NCI-H510A (cell line): ENCODE measurements at regions not wholly inside any gene's neighbourhood (a gene's known extent, or its start where the extent isn't known, plus 50 kb on each side); places are given as distances from the start of the nearest gene placed in this dataset.

Source experiments
- DNase-seq: peaks from one replicate; lab custom pipeline; 2025; lab: John Stamatoyannopoulos, UW

- no peak for DNase-seq
Measured at GRCh38 chr20:11352041-11352440, 565.7 kb upstream of the BTBD3 start.

GRCh38 chr20:11354846-11355245 lies 562.8 kb upstream of the BTBD3 start:
- no peak for DNase-seq

- DNase-seq: no peak
Measured at GRCh38 chr20:11355345-11355744, 562.3 kb upstream of the BTBD3 start.

GRCh38 chr20:11356061-11356460 lies 561.6 kb upstream of the BTBD3 start:
- no peak for DNase-seq

- no peak for DNase-seq
Measured at GRCh38 chr20:11362450-11362849, 555.2 kb upstream of the BTBD3 start.

- no peak for DNase-seq
Measured at GRCh38 chr20:11364736-11365135, 553.0 kb upstream of the BTBD3 start.

GRCh38 chr20:11366660-11367059 lies 551.0 kb upstream of the BTBD3 start:
- no peak for DNase-seq

GRCh38 chr20:11368499-11368898 lies 549.2 kb upstream of the BTBD3 start:
- no peak for DNase-seq

- DNase-seq: no peak
Measured at GRCh38 chr20:11368965-11369711, 548.6 kb upstream of the BTBD3 start.

GRCh38 chr20:11371831-11372230 lies 545.9 kb upstream of the BTBD3 start:
- DNase-seq: no peak

- no peak for DNase-seq
Measured at GRCh38 chr20:11372876-11373790, 544.6 kb upstream of the BTBD3 start.

GRCh38 chr20:11375335-11375734 lies 542.4 kb upstream of the BTBD3 start:
- DNase-seq: no peak

- no peak for DNase-seq
Measured at GRCh38 chr20:11375966-11376365, 541.7 kb upstream of the BTBD3 start.

GRCh38 chr20:11376420-11376819 lies 541.3 kb upstream of the BTBD3 start:
- DNase-seq: no peak

- no peak for DNase-seq
Measured at GRCh38 chr20:11376998-11377397, 540.7 kb upstream of the BTBD3 start.

GRCh38 chr20:11377761-11378160 lies 539.9 kb upstream of the BTBD3 start:
- DNase-seq: no peak

- DNase-seq: peak; percentile 24
Measured at GRCh38 chr20:11378252-11378651, 539.4 kb upstream of the BTBD3 start.

GRCh38 chr20:11379257-11380011 lies 538.3 kb upstream of the BTBD3 start:
- DNase-seq: peak; percentile 84

- DNase-seq: no peak
Measured at GRCh38 chr20:11380283-11380682, 537.4 kb upstream of the BTBD3 start.

- no peak for DNase-seq
Measured at GRCh38 chr20:11387189-11387754, 530.4 kb upstream of the BTBD3 start.

GRCh38 chr20:11389186-11389585 lies 528.5 kb upstream of the BTBD3 start:
- no peak for DNase-seq

GRCh38 chr20:11391591-11391990 lies 526.1 kb upstream of the BTBD3 start:
- DNase-seq: no peak
